Pons (tissue), 1 donor: ENCODE measurements at regions not wholly inside any gene's neighbourhood (a gene's known extent, or its start where the extent isn't known, plus 50 kb on each side); places are given as distances from the start of the nearest gene placed in this dataset.
A peak's percentile ranks its signal among the peaks of the same experiment; 100 is the strongest.
"Not testable (repeated sequence)": the region's sequence is repeated elsewhere in the genome, so short reads cannot be mapped to it uniquely, and the experiment has no call there.

ENCODE experiments used
- DNase-seq: peaks from one replicate; pipeline ENCODE4 v3.0.0-alpha.2; 2016; ENCODE audit warnings: low spot score

DNA sequence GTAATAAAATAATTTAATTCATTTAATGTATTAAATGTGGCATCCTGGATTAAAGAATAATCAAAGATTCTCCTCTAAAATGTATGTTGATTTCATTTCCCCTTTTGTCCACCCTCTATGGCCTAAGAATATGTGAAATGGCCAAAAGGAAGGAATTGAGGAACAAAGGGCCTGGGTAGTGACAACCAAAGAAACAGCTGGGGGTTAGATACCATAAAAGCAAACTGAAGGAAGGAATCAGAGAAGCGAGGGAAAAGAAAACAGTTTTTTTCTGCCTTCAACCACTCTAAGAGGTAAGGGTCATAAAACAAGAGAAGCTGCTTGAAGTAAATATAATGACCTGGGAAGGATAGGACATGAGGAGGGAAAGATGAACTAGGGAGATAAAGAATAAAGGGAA, 139.3 kb downstream of the FAM76B start:
- peak; percentile 22 for DNase-seq

DNA sequence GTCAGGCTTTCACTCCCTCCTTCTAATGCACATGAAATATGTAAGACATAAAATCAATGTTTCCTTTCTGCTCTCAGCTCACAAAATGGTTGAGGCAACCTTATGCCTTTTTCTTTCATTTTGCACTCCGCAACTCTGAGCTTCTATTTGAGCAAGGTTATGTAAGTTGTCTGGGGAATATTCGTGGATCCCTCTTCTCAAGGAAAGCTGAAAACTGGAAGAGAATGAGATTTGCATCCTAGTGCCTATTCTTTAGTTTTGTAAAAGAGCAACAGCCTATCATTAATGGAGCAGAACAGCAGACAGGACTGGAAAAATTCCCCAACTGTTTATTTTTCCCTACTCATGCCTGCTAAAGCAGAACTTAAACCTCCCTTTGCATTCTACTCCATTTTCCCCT, 141.7 kb downstream of the FAM76B start:
- DNase-seq, result no peak

DNA sequence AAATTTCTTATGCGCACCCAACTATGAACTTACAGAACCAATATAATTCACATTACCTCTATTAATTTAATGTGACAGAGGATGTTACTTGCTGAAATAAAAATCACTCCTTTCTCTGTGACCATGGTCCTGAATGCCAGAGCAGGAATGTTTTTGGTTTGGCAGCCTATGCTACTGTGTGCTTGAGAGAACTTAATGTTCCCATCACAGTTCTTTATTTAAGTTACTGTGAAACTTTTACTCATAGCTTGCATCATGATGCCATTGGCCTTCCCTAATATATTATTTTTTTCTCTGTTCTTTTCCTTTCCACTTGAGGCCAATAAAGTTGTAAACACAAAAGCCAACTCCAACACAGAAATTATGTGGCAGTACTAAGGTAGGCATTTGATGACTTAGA, 142.2 kb downstream of the FAM76B start:
- no peak for DNase-seq

DNA sequence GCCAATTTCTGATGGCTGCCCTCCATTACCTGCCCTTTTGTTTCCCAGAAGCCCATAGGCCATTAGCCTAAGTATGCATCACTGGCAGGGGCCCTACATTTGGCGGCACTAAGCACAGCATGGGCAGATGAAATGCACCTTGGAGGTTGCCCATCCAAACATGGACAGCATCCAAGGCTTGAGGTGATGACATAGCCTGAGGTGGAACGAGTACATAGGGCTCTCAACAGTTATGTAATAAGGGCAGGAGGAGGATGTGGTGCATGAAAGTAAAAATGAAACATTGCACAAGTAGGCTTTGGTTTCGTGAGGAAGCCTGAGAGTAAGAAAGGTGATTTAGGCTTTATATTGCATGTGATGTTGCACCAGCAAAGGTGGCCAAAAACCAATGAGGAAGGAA, 148.1 kb downstream of the FAM76B start:
- peak; percentile 15 for DNase-seq

GRCh38 chr11:95638501-95638900, 151.1 kb downstream of the FAM76B start:
- DNase-seq, result no peak

DNA sequence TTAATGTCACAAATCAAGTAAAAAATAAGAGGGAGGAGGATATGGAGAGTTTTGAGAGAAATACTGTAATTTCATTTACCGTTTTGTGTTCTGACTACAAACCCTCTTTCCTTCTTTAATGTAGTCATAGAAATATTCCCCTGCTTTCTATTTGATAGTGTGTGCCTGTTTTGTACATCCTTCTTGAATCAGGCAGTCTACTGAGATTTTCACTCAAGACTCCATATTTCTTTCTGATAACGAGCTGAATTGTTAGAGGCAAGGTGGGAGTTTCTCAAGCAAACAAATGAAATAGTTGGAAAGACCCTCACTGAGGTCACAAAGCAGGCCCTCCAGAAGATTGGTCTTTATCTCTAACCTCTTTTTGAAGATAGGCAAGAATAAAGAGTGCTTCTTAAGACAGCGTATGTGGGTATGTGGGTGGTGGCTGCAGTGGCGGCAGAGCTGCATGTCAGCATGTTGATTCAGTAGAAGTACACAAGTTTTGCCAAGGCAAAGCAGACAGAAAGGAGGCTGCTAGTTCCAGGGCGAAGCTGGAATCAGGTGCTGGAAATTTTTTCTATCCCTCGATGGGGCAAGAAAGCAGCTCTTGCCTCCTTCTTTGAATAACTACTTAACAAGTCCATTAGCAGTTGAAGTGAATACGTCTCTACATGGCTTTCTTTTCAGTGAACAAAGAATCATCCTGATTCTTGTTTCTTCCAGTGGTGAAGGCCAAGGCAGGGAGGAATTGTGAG, 164.2 kb downstream of the FAM76B start:
- no peak for DNase-seq

DNA sequence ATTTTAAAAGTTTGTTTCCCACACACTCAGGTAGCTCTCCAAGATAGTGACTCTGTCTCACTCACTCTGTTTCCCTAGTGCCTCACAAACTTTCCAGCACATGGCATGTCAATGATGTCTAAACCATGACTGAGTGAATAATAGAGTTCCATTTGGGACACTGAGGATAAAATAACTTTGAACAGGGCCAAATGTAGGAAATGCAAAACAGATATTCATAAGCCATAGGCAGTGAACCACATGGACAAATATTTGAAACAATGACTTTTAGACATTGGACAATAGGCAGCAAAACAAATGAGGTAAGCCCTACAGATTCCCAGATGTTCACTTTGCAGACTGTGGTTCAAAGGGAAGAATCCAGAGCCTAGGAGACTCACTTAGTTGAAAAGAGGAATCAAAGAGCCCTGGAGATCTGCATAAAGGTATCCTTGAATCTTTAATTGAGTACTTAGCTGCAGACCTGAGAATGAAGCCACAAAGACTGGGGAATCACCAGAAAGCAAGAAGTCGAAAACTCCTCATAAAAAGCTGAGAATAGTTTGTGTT, 173.3 kb downstream of the FAM76B start:
- DNase-seq, result no peak

- DNase-seq, result no peak
Observed at GRCh38 chr11:95611827-95612226, 177.8 kb downstream of the FAM76B start.

- DNase-seq, result not testable (repeated sequence)
Observed at GRCh38 chr11:95610185-95610584, 179.4 kb downstream of the FAM76B start.

GRCh38 chr11:95608093-95608492, 181.5 kb downstream of the FAM76B start:
- peak; percentile 79 for DNase-seq

- no peak for DNase-seq
Observed at GRCh38 chr11:95606824-95607223, 182.8 kb downstream of the FAM76B start.

DNA sequence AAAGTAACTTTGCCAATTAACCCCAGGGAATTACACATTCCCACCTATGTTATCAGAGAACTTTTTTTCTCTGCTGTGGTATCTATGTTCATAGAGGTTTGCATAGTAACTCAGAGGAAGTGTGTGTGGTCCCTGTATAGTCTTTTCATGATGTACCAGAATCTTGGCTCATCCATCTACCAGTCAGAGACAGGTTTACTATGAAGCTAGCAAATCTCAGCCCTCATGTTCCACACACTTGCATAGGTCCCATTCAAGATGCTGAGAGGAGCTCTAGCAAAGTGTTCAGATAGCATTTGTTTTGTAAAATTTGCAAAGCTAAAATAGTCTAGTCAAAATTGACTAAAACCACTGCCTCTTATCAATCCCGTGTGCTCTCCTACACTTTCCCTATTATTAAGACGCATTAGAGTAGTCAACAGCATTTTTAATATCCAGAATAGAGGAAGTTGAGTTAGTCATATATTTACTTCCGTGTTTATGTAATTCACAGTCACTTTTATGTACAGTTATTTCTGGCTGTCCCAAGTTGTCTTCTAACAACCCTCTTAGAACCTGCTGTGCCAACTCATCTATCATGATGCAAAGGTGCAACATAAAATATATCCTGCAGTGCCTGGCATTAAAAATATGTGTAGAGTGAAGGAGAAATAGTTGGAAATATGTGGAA, 184.2 kb downstream of the FAM76B start:
- DNase-seq, result no peak

GRCh38 chr11:95599959-95600586, 189.5 kb downstream of the FAM76B start:
- no peak for DNase-seq

GRCh38 chr11:95595973-95596489, 193.6 kb downstream of the FAM76B start:
- no peak for DNase-seq

GRCh38 chr11:95595541-95595940, 194.0 kb downstream of the FAM76B start:
- no peak for DNase-seq

GRCh38 chr11:95593111-95593510, 196.5 kb downstream of the FAM76B start:
- DNase-seq, result no peak

DNA sequence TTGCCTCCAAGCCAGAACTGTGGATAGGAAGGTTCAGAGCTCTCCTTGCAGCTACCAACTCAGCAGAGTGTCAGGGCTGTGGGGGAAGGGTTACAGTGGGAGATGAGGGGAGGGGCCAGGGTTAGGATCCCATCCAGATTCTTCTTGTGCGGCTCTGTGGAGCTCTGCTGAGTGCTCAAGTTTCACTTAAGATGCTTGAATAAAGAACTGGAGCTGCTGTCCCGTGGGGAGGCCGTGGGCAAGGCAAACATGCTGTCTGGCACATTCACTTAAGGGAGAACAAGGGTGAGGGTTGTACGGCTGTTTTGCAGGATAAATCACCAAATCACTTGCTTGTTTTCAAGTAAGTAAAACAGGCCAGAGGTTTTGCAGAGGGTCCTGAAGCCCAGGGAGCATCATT, 197.1 kb downstream of the FAM76B start:
- DNase-seq, result no peak

DNA sequence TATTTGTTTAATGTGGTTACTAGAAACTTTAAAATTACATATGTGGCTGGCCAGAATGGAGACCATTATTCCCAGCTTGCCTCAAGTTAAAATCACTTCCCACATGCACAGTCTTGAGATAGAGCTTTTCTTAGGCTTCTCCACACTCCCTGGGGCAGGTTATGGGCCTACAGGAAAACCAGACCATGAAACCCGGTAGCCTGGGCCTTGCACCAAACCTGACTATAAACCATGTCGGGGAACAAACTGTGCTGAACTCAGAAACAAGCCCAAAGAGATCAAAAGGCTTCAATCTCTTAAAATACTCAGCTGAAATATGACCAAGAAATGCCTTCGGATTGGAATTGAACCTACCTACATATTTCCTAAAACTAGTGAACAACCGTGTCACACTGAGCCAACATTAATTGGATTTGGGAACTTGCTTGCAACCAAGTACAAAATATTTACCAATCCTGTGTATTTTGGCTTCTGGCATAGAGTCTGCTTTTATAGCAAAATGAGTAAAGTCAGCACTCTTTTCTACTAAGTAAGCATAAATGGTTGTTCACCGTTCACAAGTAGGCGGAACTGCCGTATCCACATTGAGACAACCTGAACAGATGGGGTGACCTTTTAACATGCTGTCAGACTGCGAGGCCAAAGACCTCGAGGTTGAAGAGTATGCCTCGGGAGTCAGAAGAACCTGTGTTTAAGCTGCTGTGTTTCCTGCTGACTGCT, 199.5 kb downstream of the FAM76B start:
- DNase-seq, result no peak

DNA sequence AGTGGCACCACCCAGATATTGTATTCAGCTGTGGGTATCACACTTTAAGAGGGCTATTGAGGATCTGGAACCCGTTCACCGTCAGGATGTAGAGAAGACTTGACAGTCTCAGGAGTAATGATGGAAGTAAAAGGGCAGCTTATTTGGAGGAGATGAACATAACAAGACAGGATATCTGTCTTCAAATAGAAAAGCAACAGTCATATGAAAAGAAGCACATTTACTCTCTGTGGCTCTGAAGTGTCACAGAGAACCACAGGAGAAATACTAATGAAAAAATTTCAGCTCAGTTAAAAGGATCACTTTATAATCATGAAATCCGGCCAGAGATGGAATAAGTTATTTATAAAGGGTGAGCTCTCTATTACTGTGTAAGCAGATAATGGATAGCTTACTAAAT, 200.8 kb downstream of the FAM76B start:
- no peak for DNase-seq

DNA sequence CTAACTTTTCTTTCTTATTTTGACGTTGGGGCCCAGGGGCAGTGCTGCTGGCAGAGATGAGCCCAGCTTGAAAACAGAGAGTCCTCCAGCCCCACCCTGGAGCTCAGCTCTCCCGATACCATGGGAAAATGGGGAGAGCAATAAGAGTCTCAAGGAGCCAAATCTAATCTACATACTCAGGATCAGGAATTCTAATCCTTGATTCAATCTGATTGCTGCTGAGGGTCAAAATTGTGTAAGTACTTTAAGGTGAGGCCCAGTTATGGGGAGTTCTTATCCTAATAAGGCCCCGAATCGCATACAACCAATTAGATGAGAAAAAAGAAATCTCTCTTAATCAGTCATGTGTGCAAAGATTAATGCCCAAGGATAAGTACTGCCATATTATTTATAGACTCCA, 202.9 kb downstream of the FAM76B start:
- no peak for DNase-seq

GRCh38 chr11:95586155-95586554, 203.4 kb downstream of the FAM76B start:
- DNase-seq, result no peak

DNA sequence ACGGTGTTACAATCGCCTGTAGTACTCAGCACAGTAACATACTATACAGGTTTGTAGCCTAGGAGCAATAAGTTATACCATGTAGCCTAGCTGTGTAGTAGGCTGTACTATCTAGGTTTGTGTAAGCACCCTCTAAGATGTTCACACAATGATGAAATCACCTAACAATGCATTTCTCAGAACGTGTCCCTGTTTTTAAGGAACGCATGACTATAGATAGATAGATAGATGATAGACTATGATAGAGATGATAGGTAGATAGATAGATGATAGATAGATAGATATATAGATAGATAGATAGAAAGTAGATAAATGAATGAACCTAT, 203.9 kb downstream of the FAM76B start:
- DNase-seq, result no peak
